Spleen (tissue), 7 donors: ENCODE measurements at regions not wholly inside any gene's neighbourhood (a gene's known extent, or its start where the extent isn't known, plus 50 kb on each side); places are given as distances from the start of the nearest gene placed in this dataset.

Experiments used
- CTCF ChIP-seq, 11 experiments: fragments of 200-600 bp in 7 of 11; fragments of 450-650 bp in 4 of 11; sonication (generic) in 4 of 11; IDR thresholded peaks in 8 of 11; conservative IDR thresholded peaks in 3 of 11; 1 replicate in 7 of 11; 2 replicates in 4 of 11; pipeline versions ENCODE4 v1.4.0 to v1.8.0; 2016 to 2021; ENCODE audit warnings: antibody characterized with exemption in 11 of 11, inconsistent platforms in 4 of 11, mild to moderate bottlenecking in 1 of 11
- POLR2A ChIP-seq, 3 donors: fragments of 450-650 bp; IDR thresholded peaks; one replicate each; pipeline ENCODE4 v1.5.1; 2017; ENCODE audit warnings: antibody characterized with exemption in 3 of 3, mild to moderate bottlenecking in 1 of 3
- donor health status: DM: no; HTN: no; CAD: no; lungs with moderate emphysema.
- donor health status: DM: no; HTN: no; CAD: no.
- donor health status: DM: no; HTN: no; CAD: no.

- no peak for TF ChIP-seq CTCF (IDR thresholded peaks at IDR 0.05 in 8 of 11, conservative IDR thresholded peaks at IDR 0.05 in 3 of 11)
- no peak for TF ChIP-seq POLR2A (IDR thresholded peaks at IDR 0.05)
Observed at GRCh38 chr6:164412566-164412965, 896.8 kb downstream of the C6orf118 start.
